ENCODE measurements at regions not wholly inside any gene's neighbourhood (a gene's known extent, or its start where the extent isn't known, plus 50 kb on each side); places are given as distances from the start of the nearest gene placed in this dataset.

DNA sequence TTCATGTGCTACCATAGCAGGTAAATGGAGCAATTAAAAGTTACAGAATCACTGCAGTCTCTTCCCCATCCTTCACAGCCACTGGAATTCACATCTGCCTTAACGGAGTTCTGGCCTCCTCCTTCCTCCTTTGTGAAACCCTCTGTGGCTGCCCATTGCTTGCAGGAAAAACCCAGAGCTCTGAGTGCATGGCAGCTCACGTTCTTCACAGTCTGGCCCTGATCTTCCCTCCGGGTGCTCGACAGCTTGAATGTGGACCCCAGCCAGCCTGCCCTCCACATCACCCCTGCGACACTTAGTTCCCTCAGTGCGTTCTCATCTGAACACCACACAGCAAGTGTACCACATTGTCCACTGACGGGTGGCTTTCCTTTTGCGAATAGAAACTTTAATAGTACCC, 63.2 kb upstream of the RUFY1 start:
- Mint-ChIP-seq H3K27me3 (no peaks in the 10 kb centered on the region), H3K36me3 (ENCODE audit: insufficient read depth) (no peaks in the 10 kb centered on the region), H3K4me1 (ENCODE audit: low read depth) (no peaks in the 10 kb centered on the region), H3K27ac (no peak overlapping the region), H3K4me3 (ENCODE audit: low read depth) (no peak overlapping the region), H3K9me3 (ENCODE audit: low read depth) (no peaks in the 10 kb centered on the region)
- DNase-seq (ENCODE audit: low spot score, unreplicated experiment), result no peak
- TF ChIP-seq, protein P1, sequence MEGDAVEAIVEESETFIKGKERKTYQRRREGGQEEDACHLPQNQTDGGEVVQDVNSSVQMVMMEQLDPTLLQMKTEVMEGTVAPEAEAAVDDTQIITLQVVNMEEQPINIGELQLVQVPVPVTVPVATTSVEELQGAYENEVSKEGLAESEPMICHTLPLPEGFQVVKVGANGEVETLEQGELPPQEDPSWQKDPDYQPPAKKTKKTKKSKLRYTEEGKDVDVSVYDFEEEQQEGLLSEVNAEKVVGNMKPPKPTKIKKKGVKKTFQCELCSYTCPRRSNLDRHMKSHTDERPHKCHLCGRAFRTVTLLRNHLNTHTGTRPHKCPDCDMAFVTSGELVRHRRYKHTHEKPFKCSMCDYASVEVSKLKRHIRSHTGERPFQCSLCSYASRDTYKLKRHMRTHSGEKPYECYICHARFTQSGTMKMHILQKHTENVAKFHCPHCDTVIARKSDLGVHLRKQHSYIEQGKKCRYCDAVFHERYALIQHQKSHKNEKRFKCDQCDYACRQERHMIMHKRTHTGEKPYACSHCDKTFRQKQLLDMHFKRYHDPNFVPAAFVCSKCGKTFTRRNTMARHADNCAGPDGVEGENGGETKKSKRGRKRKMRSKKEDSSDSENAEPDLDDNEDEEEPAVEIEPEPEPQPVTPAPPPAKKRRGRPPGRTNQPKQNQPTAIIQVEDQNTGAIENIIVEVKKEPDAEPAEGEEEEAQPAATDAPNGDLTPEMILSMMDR (IDR thresholded peaks at IDR 0.05; ENCODE audit: unreplicated experiment), result no peak

DNA sequence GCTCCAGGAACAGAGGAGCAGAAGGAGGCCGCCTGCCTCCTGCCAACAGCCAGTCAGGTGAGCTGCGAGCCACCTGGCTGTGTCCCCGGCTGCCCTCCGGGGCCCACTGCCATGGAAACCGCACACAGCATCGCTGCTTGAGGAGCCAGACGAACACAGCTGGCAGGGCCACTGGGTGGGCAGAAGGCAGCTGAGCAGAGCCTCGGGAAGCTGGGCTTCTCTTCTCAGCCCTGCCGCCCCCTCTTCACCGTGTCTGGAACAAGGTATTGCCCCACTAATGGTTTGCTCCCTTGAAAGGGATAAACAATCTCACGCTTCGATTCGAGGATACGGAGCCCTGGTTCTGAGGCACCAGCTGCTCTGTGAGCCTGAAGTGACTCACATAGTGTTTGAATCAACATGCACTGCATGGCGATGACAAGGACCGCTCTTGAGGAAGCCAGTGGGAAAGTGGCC, 63.7 kb upstream of the RUFY1 start:
- no peaks in the 10 kb centered on the region for H3K36me3 Mint-ChIP-seq (ENCODE audit: insufficient read depth)
- TF ChIP-seq, protein P1 (IDR thresholded peaks at IDR 0.05; ENCODE audit: unreplicated experiment), result no peak
- no peak overlapping the region for H3K27ac Mint-ChIP-seq
- no peaks in the 10 kb centered on the region for H3K9me3 Mint-ChIP-seq (ENCODE audit: low read depth)
- no peaks in the 10 kb centered on the region for H3K27me3 Mint-ChIP-seq
- no peaks in the 10 kb centered on the region for H3K4me1 Mint-ChIP-seq (ENCODE audit: low read depth)
- DNase-seq (ENCODE audit: low spot score, unreplicated experiment), result no peak
- H3K4me3 Mint-ChIP-seq (ENCODE audit: low read depth), result no peak overlapping the region

DNA sequence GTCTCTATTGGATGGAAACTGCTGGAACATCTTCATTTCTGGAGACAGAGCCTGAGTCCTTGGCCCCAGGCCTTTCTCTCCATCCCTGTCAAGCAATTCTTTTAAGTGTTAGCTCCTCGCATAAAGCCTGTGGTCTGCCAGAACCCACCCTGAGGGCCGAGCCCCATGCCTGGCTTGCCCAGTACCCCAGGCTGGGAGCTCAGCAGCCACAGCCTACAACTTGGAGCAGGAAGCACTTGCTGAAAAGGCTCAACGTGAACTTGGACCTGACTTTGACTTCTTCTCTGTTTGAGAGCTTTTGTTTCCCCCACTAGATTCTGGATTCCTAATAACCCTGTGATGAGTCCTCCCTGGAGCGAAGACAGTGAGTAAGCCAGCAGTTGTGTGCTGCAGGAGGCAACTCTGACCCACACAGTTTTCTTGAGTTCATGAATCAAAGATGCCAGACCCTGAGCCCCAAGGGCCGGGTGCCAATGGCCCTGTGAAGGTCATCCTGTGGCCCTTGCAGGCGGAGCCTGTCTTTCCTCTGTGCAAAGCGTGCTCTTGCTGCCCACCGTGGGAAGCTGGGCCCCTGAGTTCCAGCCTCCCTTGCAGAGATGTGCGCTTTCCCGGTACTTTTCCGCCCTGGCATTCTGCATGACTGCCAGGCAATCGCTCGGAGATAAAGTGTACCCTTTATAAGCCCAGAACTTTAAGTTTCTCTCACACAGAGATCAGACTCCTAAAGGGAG, 64.3 kb upstream of the RUFY1 start:
- no peaks in the 10 kb centered on the region for H3K36me3 Mint-ChIP-seq (ENCODE audit: insufficient read depth)
- no peaks in the 10 kb centered on the region for H3K27me3 Mint-ChIP-seq
- TF ChIP-seq, protein P1 (IDR thresholded peaks at IDR 0.05; ENCODE audit: unreplicated experiment), result no peak
- no peak overlapping the region for H3K27ac Mint-ChIP-seq
- H3K9me3 Mint-ChIP-seq (ENCODE audit: low read depth), result peaks cover 1% of the 10 kb centered on the region
- no peak overlapping the region for H3K4me3 Mint-ChIP-seq (ENCODE audit: low read depth)
- H3K4me1 Mint-ChIP-seq (ENCODE audit: low read depth), result no peaks in the 10 kb centered on the region
- no peak for DNase-seq (ENCODE audit: low spot score, unreplicated experiment)

DNA sequence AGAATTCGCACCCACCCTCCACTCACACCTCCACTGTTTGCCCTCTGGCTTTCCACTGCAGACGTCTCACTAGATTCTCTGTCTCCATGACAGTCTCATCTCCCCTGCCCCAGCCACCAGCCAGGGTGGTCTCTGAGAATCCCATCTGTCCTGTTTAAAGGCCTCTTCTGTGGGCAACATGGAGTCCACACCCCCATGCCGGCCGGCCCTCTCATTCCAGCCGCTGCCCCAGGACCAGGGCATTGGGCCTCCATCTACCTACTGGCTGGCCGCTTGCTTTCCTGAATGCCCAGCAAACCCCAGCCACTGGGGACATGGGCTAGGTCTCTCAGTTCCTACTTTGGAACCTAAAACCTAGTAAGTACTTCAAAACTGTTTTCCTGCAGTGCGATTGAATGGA, 65.6 kb upstream of the RUFY1 start:
- Mint-ChIP-seq H3K9me3 (ENCODE audit: low read depth) (peaks cover 7% of the 10 kb centered on the region), H3K36me3 (ENCODE audit: insufficient read depth) (no peaks in the 10 kb centered on the region), H3K27ac (no peak overlapping the region), H3K27me3 (no peaks in the 10 kb centered on the region), H3K4me3 (ENCODE audit: low read depth) (no peak overlapping the region), H3K4me1 (ENCODE audit: low read depth) (no peaks in the 10 kb centered on the region)
- DNase-seq (ENCODE audit: low spot score, unreplicated experiment), result no peak
- TF ChIP-seq, protein P1 (IDR thresholded peaks at IDR 0.05; ENCODE audit: unreplicated experiment), result no peak

DNA sequence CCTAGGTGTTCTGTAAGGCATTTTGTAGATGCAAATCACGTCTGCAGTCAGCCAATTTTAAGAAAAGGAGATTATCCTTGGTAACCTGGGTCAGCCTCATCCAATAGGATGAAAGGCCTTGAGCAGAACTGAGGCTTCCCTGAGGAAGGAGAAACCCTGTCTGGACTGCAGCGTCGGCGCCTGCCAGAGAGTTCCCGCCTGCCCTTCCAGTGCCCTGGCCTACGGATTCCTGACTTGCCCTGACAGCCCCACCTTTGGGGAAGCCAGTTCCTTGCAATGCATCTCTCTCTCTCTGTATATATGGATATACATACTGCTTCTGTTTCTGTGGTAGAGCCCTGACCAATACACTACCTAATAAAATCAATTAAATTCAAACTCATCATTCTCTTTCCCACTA, 66.2 kb upstream of the RUFY1 start:
- TF ChIP-seq, protein P1 (IDR thresholded peaks at IDR 0.05; ENCODE audit: unreplicated experiment), result no peak
- no peaks in the 10 kb centered on the region for H3K4me1 Mint-ChIP-seq (ENCODE audit: low read depth)
- H3K27ac Mint-ChIP-seq, result no peak overlapping the region
- no peak for DNase-seq (ENCODE audit: low spot score, unreplicated experiment)
- H3K36me3 Mint-ChIP-seq (ENCODE audit: insufficient read depth), result no peaks in the 10 kb centered on the region
- H3K4me3 Mint-ChIP-seq (ENCODE audit: low read depth), result no peak overlapping the region
- H3K9me3 Mint-ChIP-seq (ENCODE audit: low read depth), result peaks cover 7% of the 10 kb centered on the region
- no peaks in the 10 kb centered on the region for H3K27me3 Mint-ChIP-seq
